Umbilical cord (tissue), 1 donor: ENCODE measurements at regions not wholly inside any gene's neighbourhood (a gene's known extent, or its start where the extent isn't known, plus 50 kb on each side); places are given as distances from the start of the nearest gene placed in this dataset.
"Not testable (repeated sequence)": the region's sequence is repeated elsewhere in the genome, so short reads cannot be mapped to it uniquely, and the experiment has no call there.

ENCODE experiments used
- DNase-seq: peaks from one replicate; pipeline ENCODE4 v3.0.0-alpha.2; 2015; ENCODE audit warnings: low spot score

- no peak for DNase-seq
These were observed 65.6 kb upstream of the RAB6C start for GRCh38 chr2:129913695-129914495.

- no peak for DNase-seq
These were observed 64.7 kb upstream of the RAB6C start for GRCh38 chr2:129914538-129915302.

- DNase-seq, result no peak
These were observed 64.1 kb upstream of the RAB6C start for GRCh38 chr2:129915303-129915840.

GRCh38 chr2:129918604-129919003 is 60.9 kb upstream of the RAB6C start:
- DNase-seq, result no peak

GRCh38 chr2:129922571-129923264 is 56.7 kb upstream of the RAB6C start:
- no peak for DNase-seq

GRCh38 chr2:129923265-129924091 is 56.0 kb upstream of the RAB6C start:
- DNase-seq, result peak; percentile 59

GRCh38 chr2:129924115-129924514 is 55.4 kb upstream of the RAB6C start:
- not testable (repeated sequence) for DNase-seq

- DNase-seq, result no peak
These were observed 54.1 kb upstream of the RAB6C start for GRCh38 chr2:129925381-129925780.

- DNase-seq, result no peak
These were observed 51.8 kb upstream of the RAB6C start for GRCh38 chr2:129927696-129928095.

GRCh38 chr2:129929321-129930290 is 49.9 kb upstream of the RAB6C start:
- peak; percentile 90 for DNase-seq
